SK-N-SH (cell line): ENCODE measurements at regions not wholly inside any gene's neighbourhood (a gene's known extent, or its start where the extent isn't known, plus 50 kb on each side); places are given as distances from the start of the nearest gene placed in this dataset.

Experiments used
- CTCF ChIA-PET: fragments of 300-600, 350-600 bp; formaldehyde crosslinking; extraction: SDS; loops from one replicate; lab custom pipeline; 2021; lab: Yijun Ruan, JAX
- POLR2A ChIA-PET: fragments of 350-600 bp; sonication (Branson Sonifier 250); formaldehyde crosslinking; extraction: SDS; loops from one replicate; lab custom pipeline; 2020; ENCODE audit warnings: antibody characterized with exemption, inconsistent platforms; lab: Yijun Ruan, JAX
- DNase-seq: peaks from one replicate; pipeline ENCODE4 v3.0.0; 2012
- H2AFZ ChIP-seq: fragments of 200-600 bp; sonication (generic); 2 replicates; pipeline ENCODE4 v1.8.1; 2016; ENCODE audit warnings: antibody characterized with exemption, mild to moderate bottlenecking, low read depth
- H3F3A ChIP-seq: fragments of 200-600 bp; sonication (generic); replicated peaks from 2 replicates; pipeline ENCODE3; 2016; ENCODE audit warnings: antibody characterized with exemption, mild to moderate bottlenecking; ENCODE audit not compliant: insufficient read depth
- H3K27ac ChIP-seq, 2 experiments: fragments of 200-500 bp in 1 of 2; fragments of 200-600 bp in 1 of 2; sonication (Bioruptor generic) in 1 of 2; sonication (generic), shearing (Covaris generic) in 1 of 2; 2 replicates each; pipeline versions ENCODE4 v1.5.1 to v1.6.1; 2014 to 2016; ENCODE audit warnings: low read depth in 2 of 2, inconsistent platforms in 1 of 2, low read length in 1 of 2, mild to moderate bottlenecking in 1 of 2, mixed read lengths in 1 of 2
- H3K27me3 ChIP-seq: fragments of 200-600 bp; sonication (generic), shearing (Covaris generic); 2 replicates; pipeline ENCODE4 v1.6.1; 2016; ENCODE audit warnings: mixed run types; ENCODE audit not compliant: insufficient read depth
- H3K36me3 ChIP-seq, 2 experiments: fragments of 200-500 bp in 1 of 2; fragments of 200-600 bp in 1 of 2; sonication (Bioruptor generic) in 1 of 2; sonication (generic) in 1 of 2; replicated peaks in 1 of 2; 2 replicates each; pipeline versions ENCODE3 to v1.5.1; 2014 to 2016; ENCODE audit warnings: low read length in 1 of 2, mild to moderate bottlenecking in 1 of 2; ENCODE audit not compliant: insufficient read depth in 2 of 2, control insufficient read depth in 1 of 2
- H3K4me1 ChIP-seq, 2 experiments: fragments of 200-500 bp in 1 of 2; fragments of 200-600 bp in 1 of 2; sonication (Bioruptor generic) in 1 of 2; sonication (generic), shearing (Covaris generic) in 1 of 2; 2 replicates each; pipeline versions ENCODE4 v1.5.1 to v1.6.1; 2014 to 2016; ENCODE audit warnings: low read depth in 1 of 2, low read length in 1 of 2, mixed run types in 1 of 2; ENCODE audit not compliant: insufficient read depth in 2 of 2, control insufficient read depth in 1 of 2
- H3K4me2 ChIP-seq: fragments of 200-600 bp; sonication (generic), shearing (Covaris generic); 2 replicates; pipeline ENCODE4 v1.6.1; 2017; ENCODE audit warnings: mixed run types
- H3K4me3 ChIP-seq, 2 experiments: fragments of 200-500 bp in 1 of 2; fragments of 200-600 bp in 1 of 2; sonication (Bioruptor generic) in 1 of 2; sonication (generic), shearing (Covaris generic) in 1 of 2; 2 replicates each; pipeline versions ENCODE4 v1.5.1 to v1.8.1; 2014 to 2016; ENCODE audit warnings: low read depth in 2 of 2, inconsistent platforms in 1 of 2, low read length in 1 of 2, mild to moderate bottlenecking in 1 of 2, mixed read lengths in 1 of 2, moderate library complexity in 1 of 2
- H3K79me2 ChIP-seq: fragments of 200-600 bp; sonication (generic); 2 replicates; pipeline ENCODE4 v1.8.1; 2017; ENCODE audit warnings: mild to moderate bottlenecking; ENCODE audit not compliant: insufficient read depth
- H3K9ac ChIP-seq: fragments of 200-600 bp; sonication (generic); 2 replicates; pipeline ENCODE4 v1.6.1; 2017; ENCODE audit warnings: mixed run types
- H3K9me2 ChIP-seq: fragments of 200-600 bp; sonication (generic); 2 replicates; pipeline ENCODE4 v1.6.1; 2017; ENCODE audit warnings: mixed run types
- H3K9me3 ChIP-seq: fragments of 200-600 bp; sonication (generic); 2 replicates; pipeline ENCODE4 v1.6.1; 2017; ENCODE audit warnings: mixed run types, mild to moderate bottlenecking, moderate library complexity
- H4K20me1 ChIP-seq: fragments of 200-600 bp; sonication (generic); 2 replicates; pipeline ENCODE4 v1.6.1; 2017; ENCODE audit warnings: mild to moderate bottlenecking, mixed run types; ENCODE audit not compliant: insufficient read depth
- CTCF ChIP-seq: fragments of 200-600 bp; sonication (generic); IDR thresholded peaks from 2 replicates; pipeline ENCODE4 v1.6.1; 2017; ENCODE audit warnings: antibody characterized with exemption, mild to moderate bottlenecking, moderate library complexity
- FOSL2 ChIP-seq: IDR thresholded peaks from 2 replicates; pipeline ENCODE4 v1.4.0; 2012; ENCODE audit warnings: low read depth, mild to moderate bottlenecking, moderate library complexity, borderline replicate concordance
- GATA2 ChIP-seq: sonication (generic); formaldehyde crosslinking; IDR thresholded peaks from 2 replicates; pipeline ENCODE4 v1.5.0; 2020; ENCODE audit warnings: mild to moderate bottlenecking, missing genetic modification reagents
- JUND ChIP-seq: IDR thresholded peaks from 2 replicates; pipeline ENCODE4 v1.4.0; 2012
- MEF2A ChIP-seq: IDR thresholded peaks from 2 replicates; pipeline ENCODE4 v1.4.0; 2012; ENCODE audit warnings: low read depth, borderline replicate concordance
- NFIC ChIP-seq: IDR thresholded peaks from 2 replicates; pipeline ENCODE4 v1.4.0; 2012; ENCODE audit warnings: borderline replicate concordance
- POLR2AphosphoS5 ChIP-seq: IDR thresholded peaks from 2 replicates; pipeline ENCODE4 v1.6.1; 2012; ENCODE audit warnings: low read depth, low read length
- RAD21 ChIP-seq: IDR thresholded peaks from 2 replicates; pipeline ENCODE4 v1.6.1; 2012; ENCODE audit warnings: mild to moderate bottlenecking, low read length
- REST ChIP-seq: IDR thresholded peaks from 2 replicates; pipeline ENCODE4 v1.6.1; 2012; ENCODE audit warnings: mild to moderate bottlenecking, low read depth, low read length, moderate library complexity
- SIN3A ChIP-seq: IDR thresholded peaks from 2 replicates; pipeline ENCODE4 v1.6.1; 2012; ENCODE audit warnings: low read depth, mild to moderate bottlenecking, low read length, moderate library complexity, borderline replicate concordance
- TAF1 ChIP-seq: IDR thresholded peaks from 2 replicates; pipeline ENCODE4 v1.6.1; 2012; ENCODE audit warnings: low read depth, mild to moderate bottlenecking, low read length, moderate library complexity, borderline replicate concordance
- TCF12 ChIP-seq: IDR thresholded peaks from 2 replicates; pipeline ENCODE4 v1.4.0; 2012
- USF1 ChIP-seq: IDR thresholded peaks from 2 replicates; pipeline ENCODE4 v1.4.0; 2012; ENCODE audit warnings: low read depth, borderline replicate concordance
- YY1 ChIP-seq: IDR thresholded peaks from 2 replicates; pipeline ENCODE4 v1.4.0; 2012; ENCODE audit warnings: low read depth, mild to moderate bottlenecking
- ZBTB33 ChIP-seq: IDR thresholded peaks from 2 replicates; pipeline ENCODE4 v1.4.0; 2012; ENCODE audit warnings: low read depth, borderline replicate concordance
- WGBS: methylation state at CpG from one replicate; pipeline ENCODE4 v1.1.6; 2017; ENCODE audit warnings: low lambda C conversion rate; 5-methylcytosine and 5-hydroxymethylcytosine counted together
- TF ChIP-seq, protein P1 (sequence below): IDR thresholded peaks from 2 replicates; pipeline ENCODE4; 2012

DNA sequence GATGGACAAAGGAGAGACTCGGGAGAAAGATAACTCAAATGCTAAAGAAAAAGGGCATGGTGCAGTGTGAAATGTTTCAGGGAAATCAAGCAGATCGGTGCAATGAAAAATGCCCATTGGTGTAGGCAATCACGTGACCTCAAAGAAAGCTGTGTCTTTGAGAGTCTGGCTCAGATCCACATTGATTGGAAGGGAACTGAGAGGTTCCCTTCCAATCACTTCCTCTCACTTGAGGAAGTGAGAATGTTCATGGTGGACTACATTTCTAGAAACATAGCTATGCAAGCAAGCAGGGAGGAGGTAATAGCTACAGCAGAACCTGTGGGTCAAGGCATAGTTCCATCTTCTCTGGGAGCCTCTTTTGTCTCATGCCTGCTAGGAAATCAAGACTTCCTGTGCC lies 187.4 kb downstream of the LPIN1 start:
- H3K36me3 ChIP-seq: no peaks in the 10 kb centered on the region
- ChIA-PET POLR2A (no interaction called here), CTCF (interaction anchor here (0.7 kb wide), 1 partner anchor 723 kb away, joined by 3 read pairs; no protein-coding TSS in a partner anchor)
- H3K4me3 ChIP-seq: no peak overlapping the region
- TF ChIP-seq TAF1 (no peak), TCF12 (no peak), JUND (no peak), USF1 (no peak), NFIC (no peak), SIN3A (no peak), RAD21 (no peak)
- TF ChIP-seq, protein P1, sequence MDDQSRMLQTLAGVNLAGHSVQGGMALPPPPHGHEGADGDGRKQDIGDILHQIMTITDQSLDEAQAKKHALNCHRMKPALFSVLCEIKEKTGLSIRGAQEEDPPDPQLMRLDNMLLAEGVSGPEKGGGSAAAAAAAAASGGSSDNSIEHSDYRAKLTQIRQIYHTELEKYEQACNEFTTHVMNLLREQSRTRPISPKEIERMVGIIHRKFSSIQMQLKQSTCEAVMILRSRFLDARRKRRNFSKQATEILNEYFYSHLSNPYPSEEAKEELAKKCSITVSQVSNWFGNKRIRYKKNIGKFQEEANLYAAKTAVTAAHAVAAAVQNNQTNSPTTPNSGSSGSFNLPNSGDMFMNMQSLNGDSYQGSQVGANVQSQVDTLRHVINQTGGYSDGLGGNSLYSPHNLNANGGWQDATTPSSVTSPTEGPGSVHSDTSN: no peak
- H3K27ac ChIP-seq: no peak overlapping the region
- H3K79me2 ChIP-seq: no peaks in the 10 kb centered on the region
- no peaks in the 10 kb centered on the region for H3F3A ChIP-seq
- no peak overlapping the region for H3K9ac ChIP-seq
- no peak for DNase-seq
- 61% methylated on average over 3 of the region's 3 CpGs for WGBS
- no peak overlapping the region for H2AFZ ChIP-seq
- no peaks in the 10 kb centered on the region for H3K27me3 ChIP-seq
- no peaks in the 10 kb centered on the region for H4K20me1 ChIP-seq
- peaks cover 0 to 6% of the 10 kb centered on the region in 2 experiments; a peak in 1 of 4 replicates for H3K4me1 ChIP-seq
- no peaks in the 10 kb centered on the region for H3K9me3 ChIP-seq
- H3K9me2 ChIP-seq: no peaks in the 10 kb centered on the region
- no peak overlapping the region for H3K4me2 ChIP-seq

- Histone ChIP-seq H3K4me1 (no peaks in the 10 kb centered on the region), H3K27ac (no peak overlapping the region), H3K27me3 (no peaks in the 10 kb centered on the region), H3K9ac (no peak overlapping the region), H3K9me2 (no peaks in the 10 kb centered on the region), H3K36me3 (no peaks in the 10 kb centered on the region), H3K9me3 (no peaks in the 10 kb centered on the region), H3K4me2 (no peak overlapping the region), H3K4me3 (no peak overlapping the region), H4K20me1 (no peaks in the 10 kb centered on the region), H3K79me2 (no peaks in the 10 kb centered on the region), H2AFZ (no peak overlapping the region), H3F3A (no peaks in the 10 kb centered on the region)
- POLR2A ChIA-PET: no interaction called here
- CTCF ChIA-PET: interaction anchor here (0.9 kb wide), 1 partner anchor 30 kb away, joined by 3 read pairs; no protein-coding TSS in a partner anchor
- TF ChIP-seq RAD21 (no peak), FOSL2 (no peak), JUND (no peak), YY1 (no peak), MEF2A (no peak), CTCF (no peak), REST (no peak), ZBTB33 (no peak), GATA2 (no peak), POLR2AphosphoS5 (no peak)
- WGBS: 59% methylated on average over 9 of the region's 9 CpGs
- DNase-seq: no peak
Measured at GRCh38 chr2:11936761-11937160, 190.3 kb downstream of the LPIN1 start.
